ENCODE measurements at regions not wholly inside any gene's neighbourhood (a gene's known extent, or its start where the extent isn't known, plus 50 kb on each side); places are given as distances from the start of the nearest gene placed in this dataset.

DNA sequence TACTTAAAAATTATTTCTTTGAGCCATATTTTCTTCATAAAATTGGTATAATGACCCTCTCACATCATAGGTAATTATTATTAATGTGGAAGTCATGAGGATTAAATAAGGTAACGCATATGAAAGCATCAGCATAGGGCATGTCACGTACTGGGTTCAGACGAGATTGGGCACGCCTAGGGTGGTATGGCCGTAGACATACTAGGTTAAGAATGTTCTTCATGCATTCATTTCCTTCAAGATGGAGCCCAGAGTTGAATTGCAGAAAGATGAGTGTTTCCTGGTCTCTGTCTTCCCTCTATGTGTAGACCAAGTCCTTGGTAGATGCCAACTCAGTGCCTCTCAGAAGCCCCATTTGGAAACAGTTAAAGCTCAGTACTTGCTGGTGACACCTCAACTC is 174.1 kb upstream of the CLINT1 start:
- no peak overlapping the region for H3K4me3 ChIP-seq (ENCODE audit: low read depth, low read length)
- DNase-seq (ENCODE audit: low read depth) = no peak
- TF ChIP-seq, protein P1, sequence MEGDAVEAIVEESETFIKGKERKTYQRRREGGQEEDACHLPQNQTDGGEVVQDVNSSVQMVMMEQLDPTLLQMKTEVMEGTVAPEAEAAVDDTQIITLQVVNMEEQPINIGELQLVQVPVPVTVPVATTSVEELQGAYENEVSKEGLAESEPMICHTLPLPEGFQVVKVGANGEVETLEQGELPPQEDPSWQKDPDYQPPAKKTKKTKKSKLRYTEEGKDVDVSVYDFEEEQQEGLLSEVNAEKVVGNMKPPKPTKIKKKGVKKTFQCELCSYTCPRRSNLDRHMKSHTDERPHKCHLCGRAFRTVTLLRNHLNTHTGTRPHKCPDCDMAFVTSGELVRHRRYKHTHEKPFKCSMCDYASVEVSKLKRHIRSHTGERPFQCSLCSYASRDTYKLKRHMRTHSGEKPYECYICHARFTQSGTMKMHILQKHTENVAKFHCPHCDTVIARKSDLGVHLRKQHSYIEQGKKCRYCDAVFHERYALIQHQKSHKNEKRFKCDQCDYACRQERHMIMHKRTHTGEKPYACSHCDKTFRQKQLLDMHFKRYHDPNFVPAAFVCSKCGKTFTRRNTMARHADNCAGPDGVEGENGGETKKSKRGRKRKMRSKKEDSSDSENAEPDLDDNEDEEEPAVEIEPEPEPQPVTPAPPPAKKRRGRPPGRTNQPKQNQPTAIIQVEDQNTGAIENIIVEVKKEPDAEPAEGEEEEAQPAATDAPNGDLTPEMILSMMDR (IDR thresholded peaks at IDR 0.05; ENCODE audit: low read depth, low read length, missing control alignments) = no peak

DNA sequence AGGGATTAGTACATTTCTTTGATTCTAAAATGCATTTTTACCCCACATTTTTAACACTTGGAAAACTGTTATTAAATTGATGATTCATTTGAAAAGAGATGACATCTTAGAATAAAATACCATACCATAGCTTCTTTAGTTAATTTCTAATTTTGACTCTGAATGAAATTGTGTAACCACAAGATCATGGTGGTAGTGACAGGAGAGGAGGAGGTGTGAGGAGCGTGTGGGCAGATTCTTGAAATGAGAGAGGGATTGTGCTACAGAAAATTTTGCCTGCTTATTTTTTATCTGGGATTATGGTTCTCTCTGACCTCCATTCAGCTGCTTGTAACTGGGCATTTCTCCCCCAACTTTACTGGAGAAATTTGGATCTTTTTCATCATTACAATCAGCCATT is 173.3 kb upstream of the CLINT1 start:
- TF ChIP-seq, protein P1 (IDR thresholded peaks at IDR 0.05; ENCODE audit: low read depth, low read length, missing control alignments) = no peak
- no peak for DNase-seq (ENCODE audit: low read depth)
- no peak overlapping the region for H3K4me3 ChIP-seq (ENCODE audit: low read depth, low read length)

DNA sequence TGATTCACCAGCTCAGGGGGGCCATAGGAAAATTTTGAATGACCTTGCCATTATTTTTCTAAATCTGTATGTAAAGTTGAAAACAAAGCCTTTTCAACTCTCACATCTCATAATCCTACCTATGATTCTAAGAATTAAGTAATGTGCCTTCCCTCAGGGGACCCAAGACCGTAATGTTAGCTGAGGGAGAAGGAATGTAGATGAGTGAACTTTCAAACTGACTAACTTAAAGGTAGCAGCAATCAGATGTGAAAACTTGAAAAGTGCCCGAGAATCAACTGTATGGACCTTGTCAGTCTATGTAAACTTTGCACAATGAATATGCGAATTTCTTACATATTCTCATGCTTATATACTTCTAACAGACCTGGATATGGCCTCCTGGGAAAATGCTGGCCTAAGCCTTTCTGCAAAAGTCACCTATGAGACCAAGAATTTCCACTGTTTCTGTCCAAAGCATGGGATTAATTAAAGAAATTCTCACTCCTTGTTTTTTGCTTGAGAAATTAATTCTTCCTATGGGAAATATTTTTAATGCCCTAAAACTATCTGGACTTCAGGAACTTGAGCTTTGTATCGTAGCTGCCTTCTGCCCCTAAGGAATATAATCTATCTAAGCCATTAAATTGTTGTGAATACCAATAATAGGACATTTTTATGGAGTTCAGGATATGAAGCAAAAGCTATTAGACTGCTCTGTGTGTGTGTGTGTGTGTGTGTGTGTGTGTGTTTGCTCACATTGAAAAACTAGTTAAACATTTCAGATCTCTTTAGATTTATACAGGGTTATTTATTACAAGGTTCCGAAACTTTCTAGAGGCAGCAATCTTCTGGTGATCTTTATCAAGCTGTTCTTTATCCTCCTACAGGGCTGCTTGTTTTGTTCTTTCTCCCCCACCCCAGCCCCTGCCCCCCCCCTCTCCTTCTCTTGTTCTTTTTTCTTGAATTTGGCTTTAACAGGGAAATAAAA is 169.1 kb upstream of the CLINT1 start:
- DNase-seq (ENCODE audit: low read depth) = no peak
- no peak overlapping the region for H3K4me3 ChIP-seq (ENCODE audit: low read depth, low read length)
- TF ChIP-seq, protein P1 (IDR thresholded peaks at IDR 0.05; ENCODE audit: low read depth, low read length, missing control alignments) = no peak

DNA sequence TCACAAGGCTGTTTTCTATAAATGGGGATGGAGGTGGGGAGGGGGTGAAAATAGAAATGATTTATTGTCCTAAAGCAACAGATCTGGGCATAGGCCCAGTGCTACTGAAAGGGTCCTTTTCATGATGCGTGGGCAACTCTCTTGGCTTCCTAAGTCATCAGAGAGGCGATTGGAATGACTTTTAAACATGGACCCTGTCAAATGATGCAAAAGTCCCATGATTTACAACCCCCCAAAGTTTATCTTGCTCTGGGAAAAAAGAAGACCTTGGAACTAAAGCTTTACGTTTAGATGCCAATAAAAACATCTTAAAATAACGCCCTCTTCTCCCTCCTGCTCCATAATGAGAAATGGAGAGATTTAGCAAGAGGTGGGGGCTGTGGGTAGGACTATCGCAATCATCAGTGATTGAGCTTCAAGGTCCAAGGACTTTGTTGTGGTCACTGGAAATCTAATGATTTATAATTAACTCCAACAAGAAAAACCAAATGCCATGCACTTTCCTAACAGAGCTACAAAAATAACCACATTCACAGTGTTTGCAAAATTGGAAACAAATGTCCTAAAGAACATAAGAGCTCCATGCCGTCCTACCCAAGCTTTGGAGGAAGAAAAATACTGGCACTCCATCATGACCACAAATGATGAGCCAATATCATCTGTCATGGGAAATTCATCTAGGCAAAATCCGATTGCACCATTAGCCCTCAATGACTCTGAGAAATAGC is 167.5 kb upstream of the CLINT1 start:
- TF ChIP-seq, protein P1 (IDR thresholded peaks at IDR 0.05; ENCODE audit: low read depth, low read length, missing control alignments) = no peak
- H3K4me3 ChIP-seq (ENCODE audit: low read depth, low read length) = no peak overlapping the region
- DNase-seq (ENCODE audit: low read depth) = no peak

DNA sequence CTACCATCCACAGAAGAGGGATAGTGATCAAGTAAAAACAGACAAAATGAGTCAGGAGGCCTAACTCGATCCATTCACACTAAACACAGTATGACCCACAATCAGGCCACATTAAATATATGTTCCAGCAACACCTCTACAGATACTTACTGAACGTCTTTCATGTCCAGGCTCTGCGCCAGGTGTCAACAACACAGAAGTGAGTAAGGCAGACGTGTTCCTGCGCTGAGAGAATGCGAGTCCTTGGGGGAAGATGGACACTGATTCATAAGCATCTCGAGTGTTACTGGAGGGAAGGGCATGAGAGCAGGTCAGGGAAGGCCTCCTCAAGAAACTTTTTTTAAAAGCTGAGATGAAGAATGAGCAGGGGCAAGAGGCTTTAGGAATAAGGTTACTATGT is 164.3 kb upstream of the CLINT1 start:
- no peak overlapping the region for H3K4me3 ChIP-seq (ENCODE audit: low read depth, low read length)
- DNase-seq (ENCODE audit: low read depth) = no peak
- TF ChIP-seq, protein P1 (IDR thresholded peaks at IDR 0.05; ENCODE audit: low read depth, low read length, missing control alignments) = no peak

DNA sequence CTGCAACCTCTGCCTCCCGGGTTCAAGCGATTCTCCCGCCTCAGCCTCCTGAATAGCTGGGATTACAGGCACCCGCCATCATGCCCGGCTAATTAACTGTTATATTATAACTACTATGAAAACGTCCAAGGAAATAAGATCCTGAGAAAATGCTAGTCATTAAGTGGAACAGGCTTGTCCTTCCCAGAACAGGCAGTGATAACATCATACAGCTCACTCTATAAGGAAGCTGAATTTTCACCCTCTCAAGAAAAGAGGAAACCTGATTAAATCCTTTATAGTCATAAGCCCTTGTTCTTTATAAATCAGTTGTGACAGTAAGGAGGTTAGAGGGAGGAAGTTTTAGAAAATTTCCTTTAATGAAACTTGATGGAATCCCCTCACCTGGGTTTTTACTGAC is 163.9 kb upstream of the CLINT1 start:
- TF ChIP-seq, protein P1 (IDR thresholded peaks at IDR 0.05; ENCODE audit: low read depth, low read length, missing control alignments) = no peak
- no peak overlapping the region for H3K4me3 ChIP-seq (ENCODE audit: low read depth, low read length)
- no peak for DNase-seq (ENCODE audit: low read depth)

Data from GM12864 (cell line).